Lower leg skin (tissue), 3 donors: ENCODE measurements at regions not wholly inside any gene's neighbourhood (a gene's known extent, or its start where the extent isn't known, plus 50 kb on each side); places are given as distances from the start of the nearest gene placed in this dataset.

Experiments used
- POLR2A ChIP-seq, 2 donors: fragments of 450-650 bp; IDR thresholded peaks; one replicate each; pipeline ENCODE4 v1.6.1; 2016 to 2017; ENCODE audit warnings: antibody characterized with exemption in 2 of 2, mild to moderate bottlenecking in 1 of 2, moderate library complexity in 1 of 2
- TF ChIP-seq, protein P1 (sequence below), 3 donors: fragments of 450-650 bp; IDR thresholded peaks; one replicate each; pipeline ENCODE4 v1.5.1; 2016; ENCODE audit warnings: antibody characterized with exemption in 3 of 3, mild to moderate bottlenecking in 3 of 3, moderate library complexity in 2 of 3

DNA sequence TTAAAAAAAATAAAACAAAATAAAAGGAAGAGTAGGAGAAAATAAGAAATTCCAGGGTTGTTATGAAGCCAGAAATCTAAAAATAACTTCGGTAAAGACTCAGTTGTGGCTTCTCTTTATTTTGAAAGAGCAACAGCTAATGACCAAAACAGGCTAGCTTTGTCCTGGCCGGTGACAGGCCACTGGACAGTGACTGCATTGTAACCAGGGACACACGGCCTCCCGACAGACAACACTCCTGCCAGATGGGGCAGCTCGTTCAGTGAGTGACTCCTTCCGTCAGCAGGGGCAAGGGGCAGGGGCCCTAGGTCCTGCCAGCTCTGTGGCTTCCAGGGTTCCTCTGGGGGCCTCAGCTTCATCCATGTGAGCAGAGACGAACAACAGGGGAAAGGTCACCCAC is 173.4 kb downstream of the KATNAL1 start:
- TF ChIP-seq, protein P1, sequence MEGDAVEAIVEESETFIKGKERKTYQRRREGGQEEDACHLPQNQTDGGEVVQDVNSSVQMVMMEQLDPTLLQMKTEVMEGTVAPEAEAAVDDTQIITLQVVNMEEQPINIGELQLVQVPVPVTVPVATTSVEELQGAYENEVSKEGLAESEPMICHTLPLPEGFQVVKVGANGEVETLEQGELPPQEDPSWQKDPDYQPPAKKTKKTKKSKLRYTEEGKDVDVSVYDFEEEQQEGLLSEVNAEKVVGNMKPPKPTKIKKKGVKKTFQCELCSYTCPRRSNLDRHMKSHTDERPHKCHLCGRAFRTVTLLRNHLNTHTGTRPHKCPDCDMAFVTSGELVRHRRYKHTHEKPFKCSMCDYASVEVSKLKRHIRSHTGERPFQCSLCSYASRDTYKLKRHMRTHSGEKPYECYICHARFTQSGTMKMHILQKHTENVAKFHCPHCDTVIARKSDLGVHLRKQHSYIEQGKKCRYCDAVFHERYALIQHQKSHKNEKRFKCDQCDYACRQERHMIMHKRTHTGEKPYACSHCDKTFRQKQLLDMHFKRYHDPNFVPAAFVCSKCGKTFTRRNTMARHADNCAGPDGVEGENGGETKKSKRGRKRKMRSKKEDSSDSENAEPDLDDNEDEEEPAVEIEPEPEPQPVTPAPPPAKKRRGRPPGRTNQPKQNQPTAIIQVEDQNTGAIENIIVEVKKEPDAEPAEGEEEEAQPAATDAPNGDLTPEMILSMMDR (IDR thresholded peaks at IDR 0.05), result no peak
- no peak for TF ChIP-seq POLR2A (IDR thresholded peaks at IDR 0.05)
